Erythroblast (primary cell): ENCODE measurements at regions not wholly inside any gene's neighbourhood (a gene's known extent, or its start where the extent isn't known, plus 50 kb on each side); places are given as distances from the start of the nearest gene placed in this dataset.

ENCODE experiments used
- DNase-seq, 2 experiments: peaks; one replicate each; lab custom pipeline; 2025; lab: John Stamatoyannopoulos, UW
- GATA1 ChIP-seq: IDR thresholded peaks from 2 replicates; pipeline ENCODE4 v1.6.1; 2011; ENCODE audit warnings: low read depth, mild to moderate bottlenecking, control low read depth, low read length, moderate library complexity
- POLR2A ChIP-seq: IDR thresholded peaks from 2 replicates; pipeline ENCODE4 v1.6.1; 2011; ENCODE audit warnings: mild to moderate bottlenecking, low read length

GRCh38 chr5:133706506-133707430 lies 94.4 kb upstream of the FSTL4 start:
- DNase-seq: no peak
- TF ChIP-seq POLR2A (no peak), GATA1 (no peak)

DNA sequence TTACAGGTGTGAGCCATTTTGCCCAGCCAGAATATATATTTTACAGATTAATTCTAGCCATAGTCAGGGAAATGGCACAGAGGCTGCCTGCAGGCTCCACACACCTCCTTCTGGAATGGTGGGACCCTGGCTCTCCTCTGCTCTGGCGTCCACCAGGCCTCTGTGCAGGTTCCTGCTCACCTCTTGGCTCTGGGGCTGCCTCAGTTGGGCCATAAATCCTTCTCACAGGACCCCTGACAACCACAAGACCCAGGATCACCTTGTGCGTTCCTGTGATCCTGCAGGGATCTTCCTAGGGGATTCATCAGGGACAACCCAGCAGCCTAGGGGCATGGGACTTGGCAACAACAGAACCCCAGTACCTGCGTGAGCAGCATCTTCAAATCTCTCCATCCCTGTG lies 93.0 kb upstream of the FSTL4 start:
- no peak for DNase-seq
- TF ChIP-seq POLR2A: no peak
- TF ChIP-seq GATA1: no peak

GRCh38 chr5:133704411-133704810 lies 92.1 kb upstream of the FSTL4 start:
- no peak for DNase-seq
- TF ChIP-seq POLR2A (no peak), GATA1 (no peak)

- no peak for DNase-seq
- TF ChIP-seq GATA1 (no peak), POLR2A (no peak)
These were observed 91.6 kb upstream of the FSTL4 start for GRCh38 chr5:133703935-133704334.

DNA sequence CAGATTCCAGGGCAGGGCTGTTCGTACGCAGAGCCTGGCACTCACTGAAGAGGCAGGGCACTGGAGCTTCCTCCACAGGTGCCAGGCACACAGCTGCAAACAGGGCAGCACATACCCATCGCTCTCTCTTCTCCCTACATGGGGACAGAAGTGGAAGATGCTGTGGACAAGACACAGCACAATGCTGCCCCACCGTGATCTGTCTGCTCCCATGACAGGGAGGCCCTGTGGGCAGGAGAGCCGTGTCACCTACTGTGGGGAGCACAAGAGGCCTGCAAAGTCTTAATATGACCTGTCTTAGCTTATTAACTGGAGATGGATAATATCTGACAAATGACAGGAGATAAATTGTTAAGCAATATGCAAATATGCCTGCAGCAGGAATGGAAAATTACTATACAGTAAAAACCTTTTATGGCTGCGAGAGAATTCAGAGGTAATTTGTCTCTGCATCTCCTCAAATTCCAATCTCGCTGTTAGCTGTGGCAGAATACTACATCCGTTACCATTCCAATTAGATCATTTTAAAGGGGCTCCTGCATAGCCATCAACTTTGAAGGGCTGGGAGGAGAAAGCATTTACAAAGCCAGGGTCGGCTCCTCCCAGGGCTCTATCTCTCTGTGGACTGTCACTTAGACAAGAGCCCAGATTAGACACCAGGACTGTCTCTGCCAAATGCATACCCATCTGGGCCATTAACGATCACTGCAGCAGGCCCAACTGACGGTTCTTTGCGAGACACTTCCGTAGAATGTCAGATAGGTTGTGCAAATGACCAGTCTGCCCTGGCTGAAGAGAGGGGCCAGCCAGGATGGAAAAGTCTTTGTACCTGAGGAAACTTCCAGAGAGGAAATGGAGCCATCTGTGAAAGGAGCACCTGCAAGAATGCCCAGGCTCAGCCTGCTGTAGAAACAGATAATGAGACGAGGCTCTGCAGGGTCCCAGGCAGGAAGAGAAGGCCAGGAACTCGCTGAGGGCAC lies 90.7 kb upstream of the FSTL4 start:
- TF ChIP-seq GATA1: no peak
- no peak for TF ChIP-seq POLR2A
- DNase-seq: no peak

- TF ChIP-seq GATA1 (no peak), POLR2A (no peak)
- no peak for DNase-seq
These were observed 89.5 kb upstream of the FSTL4 start for GRCh38 chr5:133701871-133702270.

- TF ChIP-seq GATA1 (no peak), POLR2A (no peak)
- DNase-seq: no peak
These were observed 87.9 kb upstream of the FSTL4 start for GRCh38 chr5:133700251-133700650.

DNA sequence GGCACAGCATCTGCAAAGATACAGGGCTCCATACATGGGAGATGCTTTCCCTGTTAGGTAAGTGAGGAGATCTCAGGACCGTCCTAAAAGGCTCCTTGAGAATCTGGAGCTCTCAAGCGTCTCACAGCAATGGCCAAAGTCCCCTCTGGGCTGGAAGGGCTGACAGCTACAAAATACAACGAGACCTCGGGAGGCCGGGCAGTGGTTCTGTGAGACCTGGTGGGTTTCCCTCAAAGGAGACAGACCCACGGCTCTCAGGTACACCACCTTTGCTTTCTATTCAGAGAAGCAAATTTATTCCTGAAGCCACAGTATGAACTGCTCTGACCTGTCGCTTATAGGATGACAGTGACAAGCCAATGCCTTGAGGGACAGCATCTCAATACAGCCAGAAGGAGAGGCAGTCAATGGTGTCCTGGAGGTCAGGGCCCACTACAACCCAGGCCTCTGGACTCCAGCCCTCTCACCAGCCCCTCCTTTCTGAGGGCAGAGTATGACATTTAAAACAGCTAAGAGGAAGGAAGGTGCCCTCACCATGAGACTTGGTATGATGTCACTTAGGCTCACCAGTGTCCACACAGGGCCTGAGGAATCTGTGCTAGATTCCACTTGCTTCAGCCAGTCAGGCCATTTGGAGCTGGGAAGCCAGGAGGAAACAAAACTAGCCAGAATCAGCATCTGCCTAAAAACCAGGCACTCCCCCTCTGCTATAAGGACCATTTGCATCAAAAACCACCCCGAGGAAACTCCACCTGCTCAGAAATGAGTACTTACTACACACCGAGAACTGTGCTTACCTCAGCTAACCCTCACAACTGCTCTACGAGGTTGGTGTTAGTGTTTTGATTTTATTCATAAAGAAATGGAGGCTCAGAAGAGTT lies 86.5 kb upstream of the FSTL4 start:
- DNase-seq: no peak

DNA sequence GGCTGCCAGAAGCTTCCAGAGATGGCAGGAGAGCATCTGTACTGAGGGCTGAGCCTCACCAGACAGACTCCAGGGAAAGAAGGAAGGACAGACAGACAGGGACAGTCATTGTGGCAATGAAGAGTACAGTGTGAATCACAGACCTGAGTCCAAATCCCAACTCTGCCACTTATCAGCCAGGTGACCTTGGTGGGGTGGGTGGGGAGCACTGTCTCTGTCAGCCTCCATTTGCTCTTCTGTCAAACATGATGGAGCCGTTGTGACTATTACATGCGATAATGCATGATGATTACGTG lies 85.9 kb upstream of the FSTL4 start:
- TF ChIP-seq POLR2A (no peak), GATA1 (no peak)
- DNase-seq: no peak

More for the DNA sequence above, 86.5 kb upstream of the FSTL4 start:
- no peak for TF ChIP-seq POLR2A
- TF ChIP-seq GATA1: no peak

DNA sequence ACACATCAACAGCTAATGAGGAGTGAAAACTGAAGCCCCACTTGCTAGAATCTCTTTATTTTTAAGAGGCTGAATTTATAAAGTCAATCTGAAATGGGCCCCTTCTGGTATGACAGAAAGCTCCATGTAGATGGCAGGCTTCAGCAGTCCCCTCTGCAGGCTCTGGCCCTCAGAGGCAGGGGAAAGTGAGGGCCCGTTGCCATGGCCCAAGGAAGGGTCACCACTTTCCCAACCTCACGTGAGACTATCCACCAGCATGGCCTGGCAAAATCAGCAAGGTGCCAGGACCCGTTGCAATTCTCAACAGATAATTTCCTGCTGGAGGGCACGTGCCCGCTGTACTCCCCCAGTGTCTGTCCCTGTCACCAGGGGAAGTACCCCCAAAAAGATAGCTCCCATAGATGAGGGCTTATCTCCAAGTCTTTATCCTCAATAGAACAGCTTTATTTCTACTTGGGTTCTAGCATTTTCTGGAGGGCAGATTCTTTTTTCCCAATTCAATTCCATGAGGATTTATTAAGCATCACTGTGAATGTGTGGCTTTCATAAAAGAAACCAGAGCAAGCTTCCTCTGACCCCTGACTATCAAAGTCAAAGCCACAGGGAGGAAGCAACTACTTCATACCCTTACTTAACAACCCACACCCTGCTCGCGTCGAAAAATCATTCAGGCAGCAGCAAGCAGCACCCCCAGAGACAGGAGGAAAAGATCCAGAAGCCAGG lies 85.4 kb upstream of the FSTL4 start:
- TF ChIP-seq POLR2A (no peak), GATA1 (no peak)
- no peak for DNase-seq

GRCh38 chr5:133696782-133697507 lies 84.6 kb upstream of the FSTL4 start:
- DNase-seq: no peak
- TF ChIP-seq GATA1 (no peak), POLR2A (no peak)

DNA sequence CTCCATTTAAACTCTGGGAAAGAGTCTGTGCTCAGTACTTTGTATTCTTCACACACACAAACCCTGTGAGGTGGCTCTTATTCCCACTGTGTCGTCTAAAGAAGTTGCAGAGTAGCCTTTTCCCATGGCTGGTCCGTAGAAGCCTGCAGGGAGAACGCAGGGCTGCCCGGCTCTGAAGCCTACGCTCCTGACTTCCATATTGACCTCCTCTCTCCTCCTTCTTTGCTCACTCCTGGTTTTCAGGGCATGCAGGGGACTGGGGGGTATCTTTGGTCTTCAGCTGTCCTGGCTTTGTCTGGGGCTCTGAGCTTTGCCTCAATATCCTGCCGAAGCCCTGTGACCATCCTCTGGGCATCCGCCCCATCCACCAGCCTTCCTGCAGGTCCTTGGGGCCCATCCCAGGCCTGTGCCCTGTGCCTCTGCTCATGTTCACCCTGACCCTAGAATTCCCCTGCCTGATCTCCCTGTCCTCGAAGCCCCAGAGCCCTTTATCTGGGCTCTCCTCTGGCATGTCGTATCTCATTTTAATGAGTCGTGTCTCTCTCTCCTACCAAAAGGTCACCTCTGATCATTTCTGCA lies 83.8 kb upstream of the FSTL4 start:
- TF ChIP-seq POLR2A: no peak
- TF ChIP-seq GATA1: no peak

More for the DNA sequence above, 83.8 kb upstream of the FSTL4 start:
- DNase-seq: no peak
